Stimulated activated CD8-positive, alpha-beta memory T cell treated with anti-CD3 and anti-CD28 coated beads, Interleukin-7, amount 100 ng/mL, for 4 hours (primary cell): ENCODE measurements at regions not wholly inside any gene's neighbourhood (a gene's known extent, or its start where the extent isn't known, plus 50 kb on each side); places are given as distances from the start of the nearest gene placed in this dataset.

ENCODE experiments used
- DNase-seq, 2 donors: peaks; one replicate each; pipeline ENCODE4 v3.0.0-alpha.2; 2020; ENCODE audit warnings: low read depth in 2 of 2

DNA sequence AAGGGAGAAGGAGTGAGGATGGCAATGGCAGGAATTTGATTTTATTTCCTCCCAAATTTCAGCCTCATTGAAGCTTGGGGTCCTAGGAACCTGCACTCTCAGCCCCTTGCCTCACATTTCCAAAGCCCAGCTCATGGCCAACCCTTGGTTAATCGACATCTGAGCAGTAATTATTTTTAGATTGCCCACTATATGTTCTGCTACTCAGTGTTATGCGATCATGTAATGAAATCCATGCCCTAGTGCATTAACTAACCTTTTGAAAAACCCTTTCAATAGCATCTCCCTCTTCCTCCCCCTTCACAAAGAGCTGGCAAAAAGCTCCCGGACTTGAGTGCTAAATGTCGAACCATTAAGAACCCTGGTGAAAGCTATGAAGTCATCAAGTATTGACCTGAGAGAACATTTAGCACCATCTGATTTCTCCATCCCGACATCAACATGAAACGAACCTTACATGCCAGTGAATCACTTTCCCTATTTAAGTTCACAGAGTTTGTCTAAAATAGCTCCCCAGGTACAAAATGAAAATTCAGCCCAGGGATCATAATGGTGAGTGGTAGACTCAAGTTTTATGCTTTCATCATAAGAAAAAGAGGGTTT lies 59.2 kb upstream of the RPS6KA3 start:
- no peak for DNase-seq

DNA sequence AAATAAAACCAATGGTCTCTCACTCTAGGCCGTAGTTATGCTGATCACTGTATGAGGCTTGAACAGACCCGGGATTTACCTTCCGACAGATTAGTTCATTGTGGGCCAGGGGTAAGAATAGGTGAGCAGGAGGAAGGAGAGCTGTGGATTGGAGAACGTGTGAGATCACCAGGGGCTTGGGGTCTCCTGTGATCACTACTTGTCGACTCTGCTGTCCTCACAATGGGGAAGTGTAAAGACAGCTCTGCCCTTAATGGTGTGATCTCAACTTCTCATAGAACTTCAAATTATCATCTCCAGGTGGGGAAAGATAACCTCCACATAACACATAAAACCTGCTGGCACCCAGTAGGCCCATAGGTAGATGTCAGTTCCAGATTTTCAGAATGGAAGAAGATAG lies 56.2 kb upstream of the RPS6KA3 start:
- no peak for DNase-seq

DNA sequence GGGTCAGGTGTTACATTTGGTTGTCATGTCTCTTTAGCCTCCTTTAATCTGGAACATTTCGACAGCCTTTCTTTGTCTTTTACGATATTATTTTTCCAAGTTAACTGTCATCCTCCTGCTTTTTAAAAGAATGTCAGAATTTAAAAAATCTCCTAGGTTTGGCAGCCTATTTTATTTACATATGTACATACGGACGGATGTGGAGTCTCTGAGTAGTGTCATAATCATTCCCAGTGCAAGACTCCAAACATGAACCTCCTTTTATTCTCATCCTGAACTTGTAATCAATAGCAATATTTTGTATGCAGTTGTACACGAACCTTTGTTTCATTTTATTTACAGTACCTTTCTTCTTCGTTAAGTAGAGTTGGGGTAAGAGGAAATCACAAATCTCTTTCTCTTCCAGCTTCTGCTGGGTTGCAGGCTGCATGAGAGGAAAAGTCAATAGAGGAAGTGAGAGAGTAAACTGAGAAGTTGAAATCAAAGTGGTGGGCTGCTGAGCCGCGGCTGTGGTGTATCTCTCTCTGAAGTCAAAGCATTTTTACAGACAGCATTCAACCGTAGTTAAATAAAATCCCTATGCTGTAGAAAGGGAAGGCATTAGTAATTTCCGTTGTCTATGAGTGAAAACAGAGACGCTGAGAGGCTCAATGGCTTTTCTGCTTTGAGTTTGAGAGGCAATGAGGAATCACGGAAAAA lies 53.9 kb upstream of the RPS6KA3 start:
- DNase-seq, result no peak

DNA sequence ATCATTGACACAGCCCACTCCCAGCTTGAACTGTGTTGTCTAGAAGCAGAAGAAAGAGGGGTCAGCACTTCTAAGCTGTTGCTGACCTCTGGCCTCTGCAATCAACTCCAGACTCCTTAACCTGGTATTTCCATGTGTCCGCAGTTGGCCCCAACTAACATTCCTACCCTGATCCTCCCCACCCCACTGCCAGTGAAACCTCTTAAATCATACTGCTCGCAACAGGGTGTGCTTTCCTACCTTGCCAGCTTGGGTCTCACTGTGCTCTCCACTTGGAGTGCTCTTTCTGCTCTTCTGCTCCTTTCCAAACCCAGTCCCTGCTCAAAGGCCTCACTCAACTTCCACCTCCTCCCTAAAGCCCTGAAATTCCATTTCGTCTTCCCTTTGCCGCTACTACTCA lies 52.3 kb upstream of the RPS6KA3 start:
- DNase-seq, result no peak

DNA sequence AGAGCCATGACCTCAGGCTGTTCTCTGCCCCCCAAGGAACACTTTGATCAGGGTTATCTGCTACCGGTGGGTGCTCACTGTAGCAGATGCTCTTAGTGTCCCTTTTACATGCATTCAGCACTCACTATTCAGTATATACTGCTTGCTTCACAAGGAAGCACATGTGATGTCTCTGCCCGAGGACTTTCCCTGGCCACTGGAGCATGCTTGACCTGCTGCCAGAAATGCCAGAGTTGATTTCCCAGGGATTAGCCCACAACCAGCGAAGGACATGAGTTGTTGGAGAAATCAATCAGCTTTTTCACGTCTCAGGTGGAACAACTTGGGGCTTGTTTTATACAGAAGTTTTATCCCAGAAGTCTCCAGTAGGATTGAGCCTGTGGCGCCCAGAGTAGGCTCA lies 51.2 kb upstream of the RPS6KA3 start:
- no peak for DNase-seq
